ENCODE measurements at regions not wholly inside any gene's neighbourhood (a gene's known extent, or its start where the extent isn't known, plus 50 kb on each side); places are given as distances from the start of the nearest gene placed in this dataset.

GRCh38 chr5:143562935-143563334 is 159.4 kb upstream of the NR3C1 start:
- DNase-seq (ENCODE audit: low spot score): no peak

GRCh38 chr5:143561219-143561618 is 157.7 kb upstream of the NR3C1 start:
- no peak for DNase-seq (ENCODE audit: low spot score)

DNA sequence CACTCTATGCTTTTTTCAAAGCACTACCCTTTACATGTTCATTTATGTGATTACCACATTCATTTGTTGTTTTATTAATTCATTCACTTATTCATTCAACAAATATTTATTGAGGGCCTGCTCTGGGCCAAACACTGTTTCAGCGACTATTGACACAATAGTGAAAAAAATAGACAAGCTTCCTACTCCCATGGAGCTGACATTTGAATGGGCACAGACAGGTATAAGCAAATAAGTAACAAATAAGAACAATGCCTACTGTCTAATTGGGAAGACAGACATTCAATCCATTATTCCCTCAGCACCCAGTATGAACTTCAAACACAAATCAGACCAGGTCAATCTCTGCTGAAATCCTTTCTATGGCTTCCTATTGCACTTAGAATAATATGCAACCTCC is 156.9 kb upstream of the NR3C1 start:
- DNase-seq (ENCODE audit: low spot score): no peak

- no peak for DNase-seq (ENCODE audit: low spot score)
These were observed 156.2 kb upstream of the NR3C1 start for GRCh38 chr5:143559586-143560109.

DNA sequence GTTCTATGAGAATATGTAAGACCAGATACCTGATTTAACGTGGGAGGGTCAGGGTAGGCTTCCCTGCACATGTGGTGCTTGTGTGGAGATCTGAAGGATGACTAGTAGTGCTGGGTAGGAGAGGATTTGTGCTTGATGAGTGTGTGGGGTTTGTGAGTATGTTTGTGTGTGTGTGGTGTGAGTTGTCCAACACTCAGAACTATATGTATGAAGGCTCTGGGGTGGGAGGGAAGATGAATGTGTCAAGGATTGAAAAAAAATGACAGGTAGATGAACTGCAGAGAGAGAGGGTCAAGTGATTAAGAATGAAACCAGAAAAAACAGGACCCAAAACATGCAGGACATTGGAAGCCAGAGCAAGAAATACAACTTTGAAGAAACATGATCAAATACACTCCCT is 154.6 kb upstream of the NR3C1 start:
- DNase-seq (ENCODE audit: low spot score): no peak

- DNase-seq (ENCODE audit: low spot score): no peak
These were observed 153.8 kb upstream of the NR3C1 start for GRCh38 chr5:143557061-143557818.

DNA sequence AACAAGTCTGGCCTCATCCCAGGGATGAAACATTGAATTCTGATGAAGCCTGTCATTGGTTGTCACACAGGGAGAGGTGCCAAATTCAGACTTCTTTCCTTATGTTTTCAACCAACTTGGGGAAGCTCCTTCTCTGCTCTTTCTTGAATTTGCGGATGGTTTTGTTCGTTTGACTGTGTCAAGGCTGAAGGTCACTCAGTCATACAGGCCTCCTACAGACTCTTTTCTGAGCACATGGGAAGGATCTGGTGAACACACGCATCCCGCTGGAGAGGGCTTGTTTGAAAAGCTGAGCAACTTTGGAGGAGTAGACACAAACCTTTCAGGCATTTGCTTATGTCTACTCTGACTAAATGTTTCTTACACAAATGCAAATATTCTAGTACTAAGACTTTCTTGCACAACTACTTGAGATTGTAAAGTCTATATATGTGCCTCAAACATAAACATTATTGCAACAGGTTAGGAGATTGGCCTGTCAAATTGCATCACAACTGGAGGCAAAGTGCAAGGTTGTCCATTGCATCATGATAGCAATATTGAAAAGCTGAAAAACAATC is 151.5 kb upstream of the NR3C1 start:
- DNase-seq (ENCODE audit: low spot score): no peak

GRCh38 chr5:143554187-143554717 is 150.8 kb upstream of the NR3C1 start:
- no peak for DNase-seq (ENCODE audit: low spot score)

DNA sequence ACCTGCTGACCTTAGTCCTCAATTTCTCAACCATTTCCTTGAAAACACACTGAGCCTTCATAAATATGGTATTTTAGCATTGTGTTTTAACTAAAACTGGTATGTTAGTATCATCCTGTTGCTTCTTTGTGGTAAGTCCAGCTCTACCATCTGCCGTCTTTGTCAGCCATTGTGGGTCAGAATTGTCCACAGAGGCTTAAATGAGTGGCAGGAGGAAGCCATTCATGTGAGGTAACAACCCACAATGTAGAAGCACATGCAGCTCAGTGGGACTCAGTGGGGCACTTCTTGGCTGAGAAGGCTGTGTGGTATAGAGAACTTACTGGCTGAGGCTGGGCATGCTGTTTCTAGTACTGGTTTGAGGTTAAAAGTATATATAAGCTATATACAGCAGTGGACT is 149.2 kb upstream of the NR3C1 start:
- no peak for DNase-seq (ENCODE audit: low spot score)

- no peak for DNase-seq (ENCODE audit: low spot score)
These were observed 148.3 kb upstream of the NR3C1 start for GRCh38 chr5:143551820-143552251.

- DNase-seq (ENCODE audit: low spot score): no peak
These were observed 147.6 kb upstream of the NR3C1 start for GRCh38 chr5:143550986-143551630.

DNA sequence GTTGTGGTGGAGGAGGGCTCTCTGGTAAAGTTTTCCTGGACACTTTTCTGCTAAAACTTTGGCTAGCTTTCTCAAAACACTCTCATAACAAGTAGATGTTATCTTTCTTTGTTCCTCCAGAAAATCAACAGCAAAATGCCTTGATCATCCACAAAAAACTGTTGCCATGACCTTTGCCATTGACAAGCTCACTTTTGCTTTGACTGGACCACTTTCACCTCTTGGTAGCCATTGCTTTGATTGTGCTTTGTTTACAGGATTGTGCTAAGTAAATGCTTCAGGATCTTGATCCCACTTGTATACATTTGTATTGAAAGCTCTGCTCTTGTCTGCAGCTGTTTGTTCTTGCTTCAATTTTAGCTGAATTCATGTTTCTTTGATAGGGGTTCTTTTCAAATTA is 143.9 kb upstream of the NR3C1 start:
- no peak for DNase-seq (ENCODE audit: low spot score)

GRCh38 chr5:143546394-143546793 is 142.9 kb upstream of the NR3C1 start:
- no peak for DNase-seq (ENCODE audit: low spot score)

- no peak for DNase-seq (ENCODE audit: low spot score)
These were observed 141.1 kb upstream of the NR3C1 start for GRCh38 chr5:143544606-143545005.

DNA sequence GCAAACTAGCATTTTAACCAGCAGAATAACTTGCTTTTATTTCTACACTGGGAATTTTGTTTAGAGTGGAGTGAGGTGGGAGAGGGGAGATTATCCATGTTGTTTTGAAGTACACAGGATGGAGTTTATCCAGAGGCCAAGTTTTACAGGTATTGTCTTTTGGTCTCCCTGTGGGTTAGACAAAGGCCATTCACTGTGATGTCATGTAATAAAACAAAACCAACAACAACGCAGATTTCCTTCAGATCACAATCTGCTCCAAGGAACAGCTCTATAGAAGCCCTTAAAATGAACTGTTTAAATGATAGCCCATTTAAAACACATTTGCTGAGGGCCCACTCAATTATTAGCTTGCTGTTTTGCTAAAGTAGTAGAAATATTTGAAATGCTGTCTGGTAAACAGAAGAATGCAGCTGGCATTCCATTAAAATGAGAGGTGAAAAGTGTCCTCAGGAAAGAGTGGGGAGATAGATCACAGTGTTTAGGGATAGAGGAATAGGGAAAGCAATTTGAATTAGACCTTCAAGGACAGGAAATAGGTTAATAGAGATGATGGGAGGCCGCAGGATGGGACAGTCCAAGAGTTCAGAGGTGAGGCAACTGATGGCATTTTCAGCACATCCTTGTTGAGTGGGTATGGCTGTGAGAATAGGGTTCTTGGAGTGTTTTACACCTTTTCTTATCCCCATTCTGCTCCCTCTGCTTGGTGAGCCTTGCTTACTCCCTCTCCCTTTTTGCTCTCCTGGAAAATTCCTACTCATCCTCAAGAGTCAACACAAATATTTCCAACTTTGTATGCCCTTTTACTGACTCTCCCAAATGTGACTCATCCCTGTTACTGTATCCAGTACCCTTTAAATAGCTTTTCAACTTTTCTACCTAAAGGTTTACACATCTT is 140.1 kb upstream of the NR3C1 start:
- DNase-seq (ENCODE audit: low spot score): no peak

DNA sequence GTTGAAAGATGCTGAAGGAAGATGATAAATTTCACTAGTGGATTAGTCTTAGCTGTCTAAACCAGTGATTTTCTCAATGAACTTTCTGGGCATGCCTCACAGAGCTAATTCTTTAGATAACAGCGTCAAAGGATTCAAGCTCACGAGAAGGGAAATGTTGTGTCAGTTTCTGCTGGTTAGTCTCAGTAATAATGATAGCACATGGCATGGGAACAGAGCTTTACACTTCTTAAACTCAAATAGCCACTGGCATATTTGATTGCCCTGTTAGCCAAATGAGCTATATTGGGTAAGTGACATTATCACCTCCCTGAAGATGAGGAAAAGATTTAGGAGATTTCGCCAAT is 139.3 kb upstream of the NR3C1 start:
- no peak for DNase-seq (ENCODE audit: low spot score)

- DNase-seq (ENCODE audit: low spot score): no peak
These were observed 138.7 kb upstream of the NR3C1 start for GRCh38 chr5:143541943-143542797.

DNA sequence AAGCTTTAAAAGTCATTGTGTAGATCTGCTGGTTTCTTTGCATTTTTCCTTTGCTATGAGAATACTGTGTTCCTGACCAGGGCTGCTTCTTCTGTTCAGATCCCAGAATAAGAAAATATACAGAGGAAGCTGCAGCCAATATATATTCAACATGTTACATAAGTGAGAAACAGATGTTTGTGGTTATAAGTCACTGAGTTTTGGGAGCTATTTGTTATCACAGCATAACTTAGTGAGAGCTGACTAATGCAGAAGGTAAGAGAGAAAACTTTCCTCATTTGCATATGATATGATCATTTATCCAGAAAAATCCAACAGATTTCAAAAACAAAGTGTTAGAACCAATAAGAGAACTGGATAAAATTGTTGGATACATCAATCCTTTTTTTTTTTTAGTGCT is 136.3 kb upstream of the NR3C1 start:
- no peak for DNase-seq (ENCODE audit: low spot score)

- DNase-seq (ENCODE audit: low spot score): no peak
These were observed 133.6 kb upstream of the NR3C1 start for GRCh38 chr5:143537056-143537455.

DNA sequence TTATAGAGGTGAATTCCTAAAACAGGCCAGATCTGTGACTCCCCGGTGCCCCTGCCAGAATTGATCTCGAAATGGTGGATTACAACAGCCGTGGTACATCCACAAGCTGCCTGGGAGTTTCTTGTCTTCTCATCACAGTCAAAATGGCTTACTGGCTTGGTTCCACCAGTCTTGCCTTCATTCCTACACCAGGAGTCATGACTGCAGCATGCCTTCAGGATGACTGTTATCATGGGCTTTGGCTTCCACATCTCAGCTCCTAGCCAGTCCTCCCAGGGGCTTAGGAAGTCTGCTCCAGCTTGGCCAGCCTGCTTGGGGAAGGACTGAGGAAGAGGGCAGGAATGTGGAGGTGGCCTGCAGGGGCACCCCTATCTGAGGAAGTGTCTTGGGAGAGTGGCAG is 132.9 kb upstream of the NR3C1 start:
- no peak for DNase-seq (ENCODE audit: low spot score)

DNA sequence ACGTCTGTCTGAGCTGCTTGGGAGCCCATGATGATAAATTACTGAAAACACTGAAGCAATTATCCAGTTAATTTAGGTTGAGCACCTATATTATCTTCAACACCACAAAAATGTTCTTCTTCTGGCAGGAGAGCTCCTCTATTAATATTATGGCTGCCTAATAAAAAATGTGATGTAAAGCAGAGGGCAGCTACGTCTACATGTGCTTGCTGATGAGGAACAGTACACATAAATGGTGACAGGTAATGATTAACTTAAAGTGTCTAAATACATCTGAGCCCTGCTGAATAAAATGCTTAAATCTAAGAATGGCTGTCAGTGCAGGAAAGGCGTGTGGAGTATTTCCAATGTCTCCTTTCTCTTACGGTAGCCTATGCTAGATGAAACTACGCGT is 131.3 kb upstream of the NR3C1 start:
- DNase-seq (ENCODE audit: low spot score): no peak
